ENCODE measurements at regions not wholly inside any gene's neighbourhood (a gene's known extent, or its start where the extent isn't known, plus 50 kb on each side); places are given as distances from the start of the nearest gene placed in this dataset.

GRCh38 chr9:7266911-7267595, 509.3 kb downstream of the KDM4C start (continued):
- TF ChIP-seq BCL6B (tag by site-specific recombination; IDR thresholded peaks at IDR 0.05): no peak
- peak; percentile 46 for TF ChIP-seq ZSCAN30 (tag by site-specific recombination; IDR thresholded peaks at IDR 0.05)
- 0 out of 2 replicates have a peak, but pooled peaks have one; percentile 43 for TF ChIP-seq ZBTB8A (tag by site-specific recombination; IDR thresholded peaks at IDR 0.05)
- TF ChIP-seq OSR2 (tag by site-specific recombination; IDR thresholded peaks at IDR 0.05): peak; percentile 66; the same call in 1 of the 2 replicates
- 0 out of 2 replicates have a peak, but pooled peaks have one; percentile 32 for TF ChIP-seq ZNF488 (tag by site-specific recombination; IDR thresholded peaks at IDR 0.05)
- TF ChIP-seq ZNF561 (tag by site-specific recombination; IDR thresholded peaks at IDR 0.05; ENCODE audit: borderline replicate concordance): peak; percentile 71; the same call in 1 of the 2 replicates
- TF ChIP-seq WT1 (tag by site-specific recombination; IDR thresholded peaks at IDR 0.05): peak; percentile 72
- peak; percentile 76 for TF ChIP-seq ZFHX2 (tag by site-specific recombination; conservative IDR thresholded peaks at IDR 0.05)
- peak; percentile 80 for TF ChIP-seq FEZF1 (tag by site-specific recombination; IDR thresholded peaks at IDR 0.05)
- no peak for TF ChIP-seq ZSCAN16 (tag by site-specific recombination; IDR thresholded peaks at IDR 0.05)
- peak; percentile 79 for TF ChIP-seq ZNF843 (tag by site-specific recombination; IDR thresholded peaks at IDR 0.05)
- peak; percentile 97 for TF ChIP-seq GFI1B (tag by site-specific recombination; IDR thresholded peaks at IDR 0.05)
- TF ChIP-seq GLIS1 (tag by site-specific recombination; IDR thresholded peaks at IDR 0.05): peak; percentile 78
- peak; percentile 70; the same call in 1 of the 2 replicates for TF ChIP-seq ZNF580 (tag by site-specific recombination; IDR thresholded peaks at IDR 0.05)
- peak; percentile 88 for TF ChIP-seq PRDM4 (tag by site-specific recombination; IDR thresholded peaks at IDR 0.05)
- peak; percentile 84 for TF ChIP-seq TRIM28 (IDR thresholded peaks at IDR 0.05; ENCODE audit: borderline replicate concordance, low read length)
- peak; percentile 64; the same call in 1 of the 2 replicates for TF ChIP-seq OVOL3 (tag by site-specific recombination; IDR thresholded peaks at IDR 0.05)
- peak; percentile 78 for TF ChIP-seq EGR2 (tag by site-specific recombination; IDR thresholded peaks at IDR 0.05; ENCODE audit: low read depth)
- TF ChIP-seq ZNF311 (tag by site-specific recombination; IDR thresholded peaks at IDR 0.05; ENCODE audit: borderline replicate concordance): no peak
- peak; percentile 91 for TF ChIP-seq PRDM6 (tag by site-specific recombination; IDR thresholded peaks at IDR 0.05)
- no peak for TF ChIP-seq ZNF202 (tag by site-specific recombination; IDR thresholded peaks at IDR 0.05; ENCODE audit: borderline replicate concordance)
- no peak for TF ChIP-seq ZNF513 (tag by site-specific recombination; IDR thresholded peaks at IDR 0.05)
- peak; percentile 89 for TF ChIP-seq HOXD13 (CRISPR knock-in tag; IDR thresholded peaks at IDR 0.05; ENCODE audit: borderline replicate concordance)

Measured in HEK293 (cell line).